ENCODE measurements at regions not wholly inside any gene's neighbourhood (a gene's known extent, or its start where the extent isn't known, plus 50 kb on each side); places are given as distances from the start of the nearest gene placed in this dataset.

DNA sequence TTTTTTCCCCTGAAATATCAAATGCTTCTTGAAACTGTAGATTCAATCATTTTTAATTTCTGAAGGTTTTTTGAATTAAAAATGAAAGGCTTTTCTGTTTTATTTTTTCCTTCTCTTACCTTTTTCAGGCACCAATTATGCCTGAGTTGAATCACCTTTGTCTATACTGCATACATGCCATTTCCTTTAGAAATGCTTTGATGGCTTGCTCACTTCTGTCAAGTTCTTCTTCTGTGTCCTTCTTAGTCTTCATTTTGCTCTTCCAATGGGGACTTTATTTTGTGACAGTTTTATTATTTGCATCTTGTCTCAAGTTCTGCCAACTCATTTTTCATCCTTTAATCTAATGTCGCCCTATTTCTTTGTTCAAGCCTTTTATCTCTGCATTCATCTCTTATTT, 121.9 kb upstream of the PRL start:
- no peaks in the 10 kb centered on the region for H3K27me3 ChIP-seq (replicated peaks)
- H3K36me3 ChIP-seq (replicated peaks): no peaks in the 10 kb centered on the region
- no peak for DNase-seq
- H3K4me3 ChIP-seq (ENCODE audit: low read depth, low read length): no peak overlapping the region
- in situ Hi-C loops (cut with HindIII; ENCODE audit: low pct_ligation_motif_present, low sequenced_read_pairs): no loop called here
- TF ChIP-seq, protein P1, sequence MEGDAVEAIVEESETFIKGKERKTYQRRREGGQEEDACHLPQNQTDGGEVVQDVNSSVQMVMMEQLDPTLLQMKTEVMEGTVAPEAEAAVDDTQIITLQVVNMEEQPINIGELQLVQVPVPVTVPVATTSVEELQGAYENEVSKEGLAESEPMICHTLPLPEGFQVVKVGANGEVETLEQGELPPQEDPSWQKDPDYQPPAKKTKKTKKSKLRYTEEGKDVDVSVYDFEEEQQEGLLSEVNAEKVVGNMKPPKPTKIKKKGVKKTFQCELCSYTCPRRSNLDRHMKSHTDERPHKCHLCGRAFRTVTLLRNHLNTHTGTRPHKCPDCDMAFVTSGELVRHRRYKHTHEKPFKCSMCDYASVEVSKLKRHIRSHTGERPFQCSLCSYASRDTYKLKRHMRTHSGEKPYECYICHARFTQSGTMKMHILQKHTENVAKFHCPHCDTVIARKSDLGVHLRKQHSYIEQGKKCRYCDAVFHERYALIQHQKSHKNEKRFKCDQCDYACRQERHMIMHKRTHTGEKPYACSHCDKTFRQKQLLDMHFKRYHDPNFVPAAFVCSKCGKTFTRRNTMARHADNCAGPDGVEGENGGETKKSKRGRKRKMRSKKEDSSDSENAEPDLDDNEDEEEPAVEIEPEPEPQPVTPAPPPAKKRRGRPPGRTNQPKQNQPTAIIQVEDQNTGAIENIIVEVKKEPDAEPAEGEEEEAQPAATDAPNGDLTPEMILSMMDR (IDR thresholded peaks at IDR 0.05; ENCODE audit: low read depth, low read length, missing control alignments): no peak
- no peak overlapping the region for H3K27ac ChIP-seq

DNA sequence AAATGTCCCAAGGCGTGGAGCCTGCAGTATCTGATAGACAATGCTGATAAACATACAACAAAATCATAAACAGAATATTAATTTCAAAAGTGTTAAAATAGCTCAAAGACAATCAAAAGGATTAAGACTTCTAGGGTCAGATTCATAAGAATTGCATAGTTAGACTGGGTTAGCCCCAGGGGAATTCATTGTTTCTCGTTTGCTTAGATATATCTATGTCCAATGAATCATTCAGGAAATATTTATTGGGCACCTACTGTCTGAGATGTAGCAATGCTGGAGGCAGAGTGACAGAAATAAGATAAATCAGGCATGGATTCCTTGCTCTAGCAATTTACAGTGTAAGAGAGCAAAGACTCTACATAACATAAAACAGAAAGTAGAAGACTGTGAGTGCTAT, 124.4 kb upstream of the PRL start:
- Histone ChIP-seq H3K27me3 (replicated peaks) (no peaks in the 10 kb centered on the region), H3K27ac (no peak overlapping the region), H3K36me3 (replicated peaks) (no peaks in the 10 kb centered on the region), H3K4me3 (ENCODE audit: low read depth, low read length) (no peak overlapping the region)
- TF ChIP-seq, protein P1 (IDR thresholded peaks at IDR 0.05; ENCODE audit: low read depth, low read length, missing control alignments): no peak
- in situ Hi-C loops (cut with HindIII; ENCODE audit: low pct_ligation_motif_present, low sequenced_read_pairs): no loop called here
- peak; percentile 20 for DNase-seq

DNA sequence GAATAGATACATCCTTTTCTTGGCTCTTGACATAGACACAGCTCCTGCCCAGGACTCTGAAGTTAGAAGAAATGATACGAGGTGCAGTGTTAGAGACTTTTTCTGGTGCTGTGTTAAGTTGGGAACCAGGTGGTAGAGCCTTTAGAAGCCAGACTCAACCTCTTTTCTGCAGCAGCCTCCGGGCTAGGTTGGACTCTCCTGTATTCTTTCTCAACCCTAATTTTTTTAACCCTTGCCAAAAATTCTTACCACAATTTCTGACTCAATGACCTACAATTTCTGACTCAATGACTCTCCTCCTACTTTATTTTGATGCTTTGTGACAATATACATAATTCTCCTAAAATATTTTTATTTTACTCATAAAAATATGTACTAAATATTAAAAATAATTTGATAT, 127.4 kb upstream of the PRL start:
- TF ChIP-seq, protein P1 (IDR thresholded peaks at IDR 0.05; ENCODE audit: low read depth, low read length, missing control alignments): no peak
- Histone ChIP-seq H3K27ac (no peak overlapping the region), H3K4me3 (ENCODE audit: low read depth, low read length) (no peak overlapping the region), H3K27me3 (replicated peaks) (no peaks in the 10 kb centered on the region), H3K36me3 (replicated peaks) (no peaks in the 10 kb centered on the region)
- in situ Hi-C loops (cut with HindIII; ENCODE audit: low pct_ligation_motif_present, low sequenced_read_pairs): no loop called here
- DNase-seq: no peak

DNA sequence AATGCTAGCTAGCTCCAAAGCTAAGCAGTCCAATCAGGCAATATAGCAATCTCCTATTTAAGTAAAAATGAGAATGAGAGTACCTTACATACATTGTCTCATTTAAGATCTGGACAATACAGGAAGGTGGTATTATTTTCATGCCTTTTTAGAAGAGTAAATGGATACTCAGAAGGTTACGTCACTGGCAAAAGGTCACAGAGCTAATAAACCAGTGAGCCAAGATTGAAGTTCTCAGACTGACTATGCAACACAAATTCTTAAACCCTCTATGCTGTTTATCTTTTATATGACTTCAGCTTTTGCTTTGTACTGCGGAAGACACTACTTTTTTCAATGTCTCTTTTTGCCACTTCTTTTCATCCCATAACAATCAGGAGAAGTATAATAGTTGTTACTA, 135.2 kb upstream of the PRL start:
- H3K27ac ChIP-seq: no peak overlapping the region
- in situ Hi-C loops (cut with HindIII; ENCODE audit: low pct_ligation_motif_present, low sequenced_read_pairs): no loop called here
- H3K4me3 ChIP-seq (ENCODE audit: low read depth, low read length): no peak overlapping the region
- no peaks in the 10 kb centered on the region for H3K36me3 ChIP-seq (replicated peaks)
- H3K27me3 ChIP-seq (replicated peaks): no peaks in the 10 kb centered on the region
- TF ChIP-seq, protein P1 (IDR thresholded peaks at IDR 0.05; ENCODE audit: low read depth, low read length, missing control alignments): no peak
- no peak for DNase-seq

DNA sequence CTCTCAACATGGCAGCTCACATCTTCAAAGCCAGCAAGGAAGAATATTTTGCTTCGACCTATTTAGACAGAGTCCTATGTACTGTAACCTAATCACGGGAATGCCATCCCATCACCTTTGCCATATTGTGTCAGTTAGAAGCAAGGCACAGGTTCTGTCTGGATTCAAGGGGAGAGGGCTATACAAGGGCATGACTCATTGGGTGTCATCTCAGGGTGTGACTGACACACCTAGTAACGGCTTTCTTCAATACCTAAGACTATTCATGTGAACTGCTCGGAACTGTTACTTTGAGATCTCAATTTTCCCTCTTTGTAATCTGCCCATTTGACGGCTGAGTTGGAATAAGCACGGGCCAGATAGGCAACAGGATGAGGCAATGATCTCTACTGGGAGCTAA, 135.6 kb upstream of the HDGFL1 start:
- H3K27me3 ChIP-seq (replicated peaks): no peaks in the 10 kb centered on the region
- H3K27ac ChIP-seq: no peak overlapping the region
- DNase-seq: no peak
- no peak overlapping the region for H3K4me3 ChIP-seq (ENCODE audit: low read depth, low read length)
- in situ Hi-C loops (cut with HindIII; ENCODE audit: low pct_ligation_motif_present, low sequenced_read_pairs): no loop called here
- H3K36me3 ChIP-seq (replicated peaks): no peaks in the 10 kb centered on the region
- TF ChIP-seq, protein P1 (IDR thresholded peaks at IDR 0.05; ENCODE audit: low read depth, low read length, missing control alignments): no peak

DNA sequence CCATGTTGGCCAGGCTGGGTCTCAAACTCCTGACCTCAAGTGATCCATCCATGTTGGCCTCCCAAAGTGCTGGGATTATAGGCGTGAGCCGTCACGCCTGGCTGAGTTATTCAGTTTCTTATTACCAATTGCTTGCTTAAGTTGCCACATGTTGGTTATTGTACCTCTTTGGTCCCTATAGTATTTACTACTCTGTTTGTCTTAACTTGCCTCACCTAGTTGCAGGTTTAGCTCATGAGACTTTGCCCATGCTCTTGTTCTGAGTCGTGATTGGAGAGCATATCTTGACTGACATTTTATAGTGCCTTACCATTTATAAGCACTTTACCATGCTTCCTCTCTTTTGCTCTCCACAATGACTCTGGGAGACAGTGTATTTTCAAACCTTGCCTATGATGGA, 134.2 kb upstream of the HDGFL1 start:
- in situ Hi-C loops (cut with HindIII; ENCODE audit: low pct_ligation_motif_present, low sequenced_read_pairs): no loop called here
- Histone ChIP-seq H3K27ac (no peak overlapping the region), H3K27me3 (replicated peaks) (no peaks in the 10 kb centered on the region), H3K4me3 (ENCODE audit: low read depth, low read length) (no peak overlapping the region), H3K36me3 (replicated peaks) (no peaks in the 10 kb centered on the region)
- TF ChIP-seq, protein P1 (IDR thresholded peaks at IDR 0.05; ENCODE audit: low read depth, low read length, missing control alignments): no peak
- no peak for DNase-seq

Data from brain microvascular endothelial cell (primary cell).